ENCODE measurements at regions not wholly inside any gene's neighbourhood (a gene's known extent, or its start where the extent isn't known, plus 50 kb on each side); places are given as distances from the start of the nearest gene placed in this dataset.

DNA sequence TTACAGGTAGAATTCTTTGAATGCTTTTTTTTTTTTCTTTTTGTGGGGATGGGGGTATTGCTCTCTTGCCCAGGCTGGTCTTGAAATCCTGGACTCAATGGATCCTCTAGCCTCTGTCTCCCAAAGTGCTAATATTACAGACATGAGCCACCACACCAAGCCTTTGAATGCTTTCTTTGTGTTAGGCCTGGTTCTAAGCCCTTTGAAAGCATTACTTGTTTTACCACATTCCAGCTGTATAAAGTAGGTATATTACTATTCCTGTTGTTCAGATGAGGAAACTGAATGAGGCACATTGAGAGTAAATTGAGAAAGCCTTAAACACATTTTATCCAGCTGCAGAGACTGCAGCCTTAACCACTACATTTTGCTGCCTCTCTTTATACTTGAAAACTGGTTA, 841.8 kb upstream of the ADGRL4 start:
- DNase-seq = no peak

DNA sequence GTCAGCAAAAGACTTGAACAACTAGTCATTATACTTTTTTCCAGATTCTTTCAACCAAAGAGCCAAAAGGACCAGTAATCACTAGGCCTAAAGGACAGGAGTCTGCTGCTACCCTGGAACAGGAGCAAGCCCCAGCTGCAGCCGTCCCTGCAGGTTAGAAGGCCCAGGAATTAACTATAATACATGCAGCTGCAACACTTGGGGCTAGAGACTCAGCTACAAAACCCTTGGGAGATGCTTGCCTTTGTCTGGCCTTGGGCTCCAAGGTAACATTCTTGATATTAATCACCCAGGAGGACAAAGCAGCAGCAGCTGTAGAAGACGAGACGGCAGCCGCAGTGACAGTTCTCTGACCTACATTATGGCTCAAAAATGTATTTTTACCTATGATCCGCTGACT, 841.2 kb upstream of the ADGRL4 start:
- no peak for DNase-seq

DNA sequence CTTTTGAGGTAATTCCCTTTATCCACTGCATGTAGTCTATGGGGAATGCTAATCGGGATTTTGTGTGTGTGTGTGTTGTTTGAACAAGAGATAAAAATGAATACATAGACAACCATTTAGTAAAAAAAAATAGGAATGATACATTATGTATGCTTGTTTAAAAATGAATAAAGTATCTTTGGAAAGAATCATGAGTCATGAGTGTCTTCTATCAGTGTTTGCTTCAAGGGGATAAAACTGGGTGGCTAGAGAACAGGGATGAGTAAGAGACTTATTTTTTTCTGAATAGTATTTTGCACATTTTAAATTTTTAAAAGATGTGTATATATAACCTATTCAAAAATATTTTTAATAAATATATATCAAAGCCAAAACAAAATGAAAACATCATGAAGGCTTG, 839.4 kb upstream of the ADGRL4 start:
- DNase-seq = no peak

DNA sequence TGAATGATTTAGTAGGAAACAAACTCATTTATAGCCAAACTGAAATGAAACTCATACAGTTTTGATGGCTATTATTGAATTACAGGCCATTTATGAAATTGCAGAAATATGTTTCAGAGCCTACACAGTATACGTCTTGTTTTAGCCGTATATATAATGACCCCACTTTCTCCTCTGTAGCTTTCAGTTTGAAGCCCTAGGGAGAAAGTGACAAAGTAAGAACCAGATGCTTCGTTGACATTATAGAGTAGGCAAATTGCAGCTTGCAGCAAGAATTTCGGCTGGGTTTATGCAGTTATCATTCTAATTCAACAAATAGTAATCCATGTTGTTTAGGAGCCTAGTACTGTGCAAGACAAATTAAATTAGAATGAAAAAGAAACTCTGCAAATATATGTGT, 836.3 kb upstream of the ADGRL4 start:
- no peak for DNase-seq

DNA sequence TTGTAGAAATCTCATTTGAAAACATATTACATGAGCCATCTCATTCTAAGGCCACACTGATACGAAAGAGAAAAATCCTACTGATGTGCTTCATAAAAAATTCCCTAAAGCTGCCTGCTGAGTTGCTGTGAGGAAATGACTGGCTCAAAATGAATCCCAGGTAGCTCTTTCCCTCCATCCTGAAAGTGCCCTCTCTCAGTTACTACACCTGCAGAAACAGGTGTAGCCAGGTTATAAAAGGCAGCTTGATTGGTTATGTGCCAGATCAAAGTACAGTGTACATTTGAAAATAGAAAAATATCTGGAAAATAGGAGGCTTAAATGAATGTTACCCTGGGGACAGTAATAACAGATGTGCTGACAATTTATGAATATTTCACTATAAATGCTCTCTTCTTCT, 833.4 kb upstream of the ADGRL4 start:
- DNase-seq = no peak

DNA sequence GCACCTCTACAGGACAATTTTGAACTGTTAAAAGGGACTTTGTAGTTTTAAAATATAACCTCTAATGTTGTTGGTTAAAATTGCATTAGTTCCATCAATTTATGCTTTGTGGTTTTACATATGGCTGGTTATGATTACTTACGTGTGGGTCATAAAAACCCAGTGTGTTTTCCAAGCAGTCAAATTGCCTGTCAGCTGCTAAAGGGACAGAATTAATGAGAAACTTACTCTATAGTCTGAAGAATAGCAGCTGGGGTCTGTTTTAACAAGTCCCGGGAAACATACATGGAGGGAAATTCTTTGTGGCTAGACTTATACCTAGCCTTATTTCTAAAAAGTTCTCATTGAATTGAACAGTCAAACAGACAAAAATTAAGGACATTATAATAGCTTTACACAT, 820.9 kb upstream of the ADGRL4 start:
- no peak for DNase-seq

DNA sequence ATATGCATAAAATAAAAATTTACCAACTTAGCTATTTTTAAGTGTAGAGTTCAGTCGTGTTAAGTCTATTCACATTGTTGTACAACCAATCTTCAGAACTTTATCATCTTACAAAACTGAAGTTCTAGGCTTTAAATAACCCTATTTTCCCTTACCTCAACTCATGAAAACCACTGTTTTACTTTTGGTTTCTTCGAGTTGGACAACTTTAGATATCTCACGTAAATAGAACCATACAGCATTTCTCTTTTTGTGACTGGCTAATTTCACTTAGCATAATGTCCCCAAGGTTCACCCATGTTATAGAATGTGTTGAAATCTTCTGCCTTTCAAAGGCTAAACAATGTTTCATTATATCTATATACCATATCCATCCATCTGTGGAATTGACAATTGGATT, 819.0 kb upstream of the ADGRL4 start:
- no peak for DNase-seq

DNA sequence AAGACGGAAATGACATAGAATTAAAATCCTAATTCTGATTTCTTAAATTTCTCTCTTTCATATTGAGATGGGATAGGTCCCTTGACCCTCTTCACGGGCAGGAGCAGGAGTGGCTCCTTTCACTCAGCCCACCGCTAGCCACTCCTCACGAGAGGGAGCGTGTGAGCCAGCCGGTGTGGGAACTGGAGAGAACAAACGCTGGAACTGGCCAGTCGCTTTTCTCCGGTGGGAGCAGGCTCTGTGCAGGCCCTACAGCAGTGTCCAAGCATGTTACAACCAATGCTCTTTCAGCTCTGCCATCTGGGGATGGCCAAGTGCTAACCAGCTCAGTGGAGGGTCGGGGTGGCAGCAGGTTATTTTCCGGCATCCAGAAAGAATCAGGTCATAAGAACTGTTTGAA, 815.5 kb upstream of the ADGRL4 start:
- DNase-seq = no peak

DNA sequence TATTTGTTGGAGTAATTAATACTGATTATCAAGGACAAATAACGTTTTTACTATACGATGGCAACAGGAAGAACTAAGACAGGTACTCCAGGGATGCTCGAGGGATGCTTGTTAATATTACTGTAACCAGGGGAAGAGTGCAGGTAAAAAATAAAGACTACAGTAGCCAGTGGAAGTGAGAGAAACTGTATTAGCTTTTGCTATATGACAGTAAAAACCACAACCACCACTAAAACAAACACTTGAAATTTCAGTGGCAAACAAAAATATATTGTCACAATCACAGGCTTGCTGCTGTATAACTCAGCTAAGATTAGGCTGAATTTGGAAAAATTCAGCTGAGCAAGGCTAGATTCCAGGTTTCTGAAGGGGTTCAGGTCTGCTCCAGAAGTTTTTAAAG, 812.6 kb upstream of the ADGRL4 start:
- DNase-seq = no peak

DNA sequence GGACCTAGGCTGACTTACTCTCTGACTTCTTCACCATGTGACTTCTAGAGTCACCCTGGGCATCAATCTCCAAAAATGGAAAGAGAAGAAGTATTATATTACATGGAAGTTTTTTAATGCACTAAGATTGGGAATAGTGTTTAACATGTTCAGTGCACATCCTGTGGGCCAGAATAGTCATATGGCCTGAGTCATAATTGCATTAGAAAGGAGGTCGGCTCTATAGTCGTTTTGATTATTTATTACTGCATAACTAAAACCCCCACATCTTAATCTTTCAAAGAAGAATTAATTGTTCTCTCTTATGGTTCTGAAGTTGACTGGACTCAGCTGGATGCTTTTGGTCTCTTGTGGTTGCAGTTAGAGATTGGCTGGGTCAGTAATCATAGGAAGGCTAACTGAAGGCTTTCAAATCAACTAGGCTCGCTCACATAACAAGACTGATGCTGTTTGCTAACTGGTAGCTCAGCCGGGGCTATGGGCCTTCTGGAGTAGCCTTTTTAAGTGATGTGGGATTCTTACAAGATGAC, 810.6 kb upstream of the ADGRL4 start:
- DNase-seq = no peak

DNA sequence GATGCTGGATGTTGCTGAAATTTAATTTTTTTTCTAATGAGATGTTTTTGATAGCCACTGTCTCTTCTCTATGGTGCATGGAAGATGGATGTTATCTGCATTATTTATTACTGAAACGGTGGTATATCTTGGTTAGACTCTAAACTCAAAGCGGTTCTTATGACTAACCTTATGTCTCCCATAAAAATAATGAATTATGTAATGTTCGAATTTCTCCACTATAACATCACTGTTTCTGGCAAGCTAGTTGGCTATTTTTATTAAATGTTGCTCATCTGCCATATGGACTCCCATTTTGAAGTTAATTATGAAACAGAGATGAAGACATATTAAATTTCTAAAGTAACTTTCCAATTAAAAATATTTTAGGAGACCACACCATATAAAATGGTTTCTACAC, 808.6 kb upstream of the ADGRL4 start:
- no peak for DNase-seq

DNA sequence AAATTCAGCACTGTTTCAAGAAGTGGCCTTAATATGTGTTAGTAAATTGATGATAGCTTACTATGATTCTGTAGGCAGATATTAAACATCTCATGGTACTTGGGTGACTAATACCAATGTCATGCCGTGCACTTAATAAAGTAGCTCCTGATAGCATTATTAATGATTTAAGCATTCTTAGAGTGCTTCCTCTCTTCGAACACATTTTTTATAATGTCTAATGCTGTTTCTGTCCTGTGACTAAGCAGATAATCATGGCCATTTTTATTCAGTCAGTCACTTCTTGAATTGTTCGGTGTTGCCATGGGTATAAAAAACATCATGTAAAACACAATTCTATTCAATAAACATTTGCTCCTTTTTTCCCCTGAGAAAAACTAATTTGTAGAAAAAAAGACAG, 804.6 kb upstream of the ADGRL4 start:
- DNase-seq = no peak

DNA sequence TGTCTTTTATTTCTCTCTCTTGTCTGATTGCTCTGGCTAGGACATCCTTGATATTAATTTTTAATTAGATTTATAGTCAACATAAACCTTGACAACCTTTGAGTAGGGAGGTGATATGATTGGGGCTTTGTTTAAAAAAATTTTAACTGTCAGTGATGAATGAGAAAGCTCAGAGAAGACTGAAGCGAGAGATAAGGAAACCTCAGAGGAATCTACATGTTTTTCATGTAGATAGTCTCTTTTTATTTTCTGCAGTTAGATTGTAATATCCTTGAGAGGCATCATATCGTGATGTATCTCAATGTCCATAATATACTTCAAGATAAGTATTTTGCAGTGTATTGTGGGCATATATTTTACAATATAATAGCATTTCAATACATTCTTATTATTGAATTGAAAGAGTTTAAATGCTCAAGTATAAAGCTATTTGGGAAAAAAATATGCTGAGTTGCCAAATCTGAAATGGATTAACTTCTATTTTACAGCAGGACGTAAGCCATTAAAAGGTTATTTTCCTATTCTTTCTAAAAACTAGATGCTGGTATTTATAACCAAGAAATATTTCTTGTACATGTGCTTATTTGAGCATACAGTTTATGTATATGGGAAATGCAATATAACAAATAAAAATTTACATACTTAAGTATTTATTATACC, 802.4 kb upstream of the ADGRL4 start:
- DNase-seq = no peak

DNA sequence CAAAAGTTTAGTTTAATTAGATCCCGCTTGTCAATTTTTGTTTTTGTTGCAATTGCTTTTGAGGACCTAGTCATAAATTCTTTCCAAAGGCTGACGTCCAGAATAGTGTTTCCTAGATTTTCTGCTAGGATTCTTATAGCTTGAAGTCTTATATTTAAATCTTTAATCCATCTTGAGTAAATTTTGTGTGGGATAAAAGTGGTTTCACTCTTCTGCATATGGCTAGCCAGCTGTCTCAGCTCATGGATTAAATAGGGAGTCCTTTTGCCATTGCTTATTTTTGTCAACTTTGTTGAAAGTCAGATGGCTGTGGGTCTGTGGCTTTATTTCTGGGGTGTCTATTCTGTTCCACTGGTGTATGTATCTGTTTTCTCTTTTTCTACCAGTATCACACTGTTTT, 801.3 kb upstream of the ADGRL4 start:
- DNase-seq = no peak

DNA sequence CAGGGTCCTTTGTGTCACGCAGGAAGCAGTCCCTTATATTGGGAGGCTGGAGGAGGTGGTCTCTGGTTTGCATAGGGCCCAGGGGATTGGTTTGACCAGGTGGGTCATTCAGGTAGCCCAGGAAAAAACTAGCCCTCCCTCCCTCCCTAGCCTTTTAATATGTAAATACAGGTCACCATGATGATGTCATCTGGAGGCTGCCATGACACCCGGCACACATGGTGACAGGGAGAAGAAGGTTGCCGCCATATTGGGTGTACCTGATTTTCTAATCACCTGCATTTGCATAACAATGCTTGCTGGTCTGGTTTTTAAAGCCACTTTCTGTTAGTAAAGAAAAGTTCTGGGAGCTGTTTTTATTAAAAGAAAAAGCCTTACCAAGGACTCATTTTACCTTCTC, 791.0 kb upstream of the ADGRL4 start:
- DNase-seq = no peak

DNA sequence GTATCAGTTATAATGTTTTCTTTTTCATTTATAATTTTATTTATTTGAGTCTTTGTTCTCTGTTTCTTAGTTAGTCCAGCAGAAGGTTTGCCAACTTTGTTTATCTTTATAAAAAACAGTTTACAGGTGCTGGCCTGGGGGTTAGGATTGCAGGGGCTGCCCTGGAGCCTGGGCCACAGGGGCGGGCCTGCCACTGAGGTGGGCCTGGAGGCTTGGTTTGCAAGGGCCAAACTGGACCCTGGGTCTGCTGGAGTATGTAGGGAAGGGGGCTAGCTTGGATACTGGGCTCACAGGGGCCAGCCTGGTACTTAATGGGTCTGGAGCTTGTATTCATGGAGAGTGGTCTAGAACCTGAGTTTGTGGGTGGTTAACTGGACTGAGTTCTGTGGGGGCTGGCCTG, 789.9 kb upstream of the ADGRL4 start:
- DNase-seq = no peak

DNA sequence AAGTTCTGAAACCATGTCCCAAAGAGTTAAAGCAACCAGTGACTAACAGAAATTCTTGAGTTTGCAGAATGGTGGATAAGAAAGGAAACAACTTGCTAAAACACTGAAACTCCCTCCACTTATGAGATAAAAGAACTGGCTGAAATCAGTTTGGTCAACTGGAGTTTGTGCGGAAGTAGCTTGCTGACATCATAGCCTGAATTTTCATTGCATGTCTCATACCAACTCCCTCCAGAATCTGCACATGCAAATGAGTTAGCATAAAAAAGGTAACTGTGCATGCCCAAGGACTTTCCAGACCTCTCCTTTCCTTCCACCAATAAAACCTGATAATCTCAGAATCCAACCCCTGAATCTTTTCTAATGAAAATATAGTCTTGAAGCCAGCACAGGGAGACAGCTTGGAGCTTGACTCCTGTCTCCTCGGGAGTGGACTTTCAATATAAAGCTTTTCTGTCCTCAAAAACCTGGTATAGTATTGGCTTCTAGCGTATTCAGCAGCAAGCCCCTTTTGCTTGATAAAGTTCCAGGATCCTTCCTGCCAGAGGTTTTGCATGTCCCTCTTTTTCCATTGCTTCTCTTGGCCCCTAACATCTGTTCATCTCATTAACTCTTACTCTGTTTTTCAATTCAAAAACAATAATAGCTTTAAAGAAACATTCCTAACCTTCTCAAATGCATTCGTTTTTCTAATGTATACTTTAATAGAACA, 785.8 kb upstream of the ADGRL4 start:
- DNase-seq = no peak

DNA sequence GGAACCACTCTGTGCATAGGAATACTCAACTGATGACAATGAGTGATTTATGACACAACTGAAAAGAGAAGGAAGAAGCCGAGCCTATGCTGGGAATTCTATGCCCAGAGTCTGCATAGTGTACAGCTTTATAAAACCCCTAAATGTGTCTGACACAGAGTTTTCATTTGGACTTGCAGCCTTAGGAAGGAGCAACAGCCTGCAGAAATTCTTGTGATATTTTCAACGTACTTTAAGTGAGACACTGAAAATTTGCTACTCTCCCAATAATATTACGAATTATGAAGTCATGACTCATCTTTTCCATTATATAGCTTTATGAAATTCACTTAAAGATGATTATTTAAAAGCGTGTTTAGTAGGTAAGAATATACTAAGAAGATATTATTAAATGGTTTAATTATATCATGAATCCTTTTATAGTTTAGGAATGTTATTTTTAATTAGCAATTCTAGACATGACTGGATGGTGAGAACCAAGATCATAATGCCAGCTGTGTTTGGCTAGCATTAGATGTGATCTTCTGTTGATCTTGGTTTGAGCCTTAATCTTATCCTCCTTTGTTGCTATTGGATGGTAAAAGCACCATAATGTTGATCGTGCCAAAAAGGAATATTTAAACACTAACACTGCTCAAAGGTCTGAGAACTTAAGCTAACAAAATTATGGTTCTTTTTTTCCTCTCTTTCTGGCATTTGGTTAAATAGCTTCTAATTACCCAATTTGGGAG, 785.1 kb upstream of the ADGRL4 start:
- DNase-seq = no peak

DNA sequence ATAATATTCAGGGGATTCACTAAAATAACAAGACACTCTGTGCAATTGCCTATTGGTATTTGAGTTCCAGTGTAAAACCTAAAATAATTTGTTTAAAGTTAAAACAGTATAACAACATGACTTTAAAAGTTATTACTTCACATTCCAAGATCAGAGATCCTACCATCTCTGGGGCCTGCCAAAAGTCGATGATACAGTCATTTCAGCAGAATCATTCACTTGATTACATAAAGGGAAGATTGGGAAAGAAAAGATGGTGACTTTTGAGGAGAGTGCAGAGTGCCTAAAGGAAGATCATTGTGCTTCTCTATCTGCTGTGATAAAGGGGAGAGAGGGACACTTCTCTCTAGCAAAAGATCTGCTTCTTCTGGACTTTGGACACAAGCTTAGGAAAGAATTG, 784.4 kb upstream of the ADGRL4 start:
- DNase-seq = no peak

DNA sequence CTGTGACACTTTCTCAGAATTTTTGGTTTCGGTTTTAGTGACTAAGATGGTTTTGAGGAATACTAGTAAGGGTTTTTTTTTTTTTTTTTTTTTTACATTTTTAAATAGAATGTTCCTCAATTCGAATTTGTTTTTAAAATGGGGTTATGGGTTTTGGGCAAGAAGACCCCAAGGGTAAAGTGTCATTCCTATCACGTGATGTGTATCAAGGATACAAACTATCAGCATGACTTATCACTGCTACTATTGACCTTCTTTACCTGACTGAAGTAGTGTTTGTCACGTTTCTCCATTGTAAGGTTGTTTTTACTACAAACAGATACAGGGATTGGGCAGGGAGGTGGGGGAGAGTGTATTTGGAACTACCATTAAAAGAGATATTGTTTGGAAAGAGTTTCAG, 781.1 kb upstream of the ADGRL4 start:
- DNase-seq = no peak

DNA sequence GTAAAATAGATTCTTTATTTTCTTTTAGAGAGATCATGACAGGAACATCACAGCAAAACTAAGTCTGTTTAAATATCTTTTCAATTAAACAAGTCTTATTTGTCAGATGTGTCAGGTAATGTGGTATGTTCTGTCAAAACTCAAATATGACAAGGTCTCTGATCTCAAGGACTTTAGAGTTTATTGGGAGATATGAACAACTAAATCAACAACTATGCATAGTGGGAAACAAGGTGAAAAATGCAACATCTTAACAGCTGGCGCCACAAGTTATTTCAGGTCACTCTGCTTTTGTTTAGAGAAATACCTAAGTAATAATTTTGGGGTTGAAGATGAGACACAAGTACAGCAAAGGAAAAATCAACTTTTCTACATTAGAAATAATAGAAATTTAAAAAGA, 779.4 kb upstream of the ADGRL4 start:
- no peak for DNase-seq

DNA sequence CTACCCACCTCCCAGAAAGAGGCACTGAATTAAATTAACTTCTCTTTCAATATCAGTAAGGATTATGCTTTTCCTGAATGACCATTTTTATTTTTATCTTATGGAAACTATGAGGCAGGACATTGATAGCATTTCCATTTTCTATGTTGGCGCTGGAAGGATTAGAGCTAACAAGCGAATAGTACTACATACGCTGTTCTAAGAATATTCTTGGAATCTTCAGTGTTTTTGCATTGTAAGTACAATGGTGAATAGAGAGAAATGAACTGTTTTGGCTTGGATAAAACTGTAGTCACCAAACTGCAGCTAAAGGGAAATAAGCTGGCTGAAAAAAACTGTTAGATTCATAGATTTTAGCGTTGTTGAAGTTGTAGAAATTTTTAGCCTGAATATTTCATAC, 779.0 kb upstream of the ADGRL4 start:
- DNase-seq = no peak

DNA sequence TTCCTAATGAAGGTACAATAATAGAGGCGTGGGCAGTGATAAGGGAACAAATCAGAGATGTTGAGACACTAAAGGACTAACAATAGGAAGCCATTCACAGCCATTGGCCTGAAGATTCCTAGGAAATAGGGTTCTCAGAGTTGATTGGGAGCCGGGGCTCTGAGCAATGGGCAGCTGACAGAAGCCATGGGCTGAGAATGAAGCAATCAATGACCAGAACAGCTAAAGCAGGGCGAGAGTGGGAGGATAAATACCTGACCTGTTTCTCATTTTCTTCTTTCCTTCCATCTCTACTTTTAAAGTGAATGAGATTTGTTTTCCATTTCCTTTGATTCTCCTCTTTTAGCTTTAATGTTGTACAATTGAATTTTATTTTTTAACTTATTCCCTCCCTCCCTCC, 774.7 kb upstream of the ADGRL4 start:
- no peak for DNase-seq
